ENCODE measurements at regions not wholly inside any gene's neighbourhood (a gene's known extent, or its start where the extent isn't known, plus 50 kb on each side); places are given as distances from the start of the nearest gene placed in this dataset.

- Histone ChIP-seq H3K9me3 (no peaks in the 10 kb centered on the region), H3K4me1 (ENCODE audit: control insufficient read depth in 1 of 2, low read depth in 2 of 2) (peaks cover 0 to 2% of the 10 kb centered on the region in 2 donors), H3K36me3 (no peaks in the 10 kb centered on the region), H3K27me3 (replicated peaks; ENCODE audit: insufficient read depth) (no peaks in the 10 kb centered on the region), H3K27ac (no peak overlapping the region), H3K4me3 (no peak overlapping the region)
- no peak for TF ChIP-seq CTCF (IDR thresholded peaks at IDR 0.05)
- DNase-seq (ENCODE audit: low spot score) (no peak), ATAC-seq (ENCODE audit: insufficient number of reproducible peaks, low FRiP score, low read depth) (no peak)
These were observed 53.6 kb upstream of the DPT start for GRCh38 chr1:168782559-168783116.

- Histone ChIP-seq H3K4me1 (ENCODE audit: control insufficient read depth in 1 of 2, low read depth in 2 of 2) (peaks cover 0 to 2% of the 10 kb centered on the region in 2 donors), H3K9me3 (no peaks in the 10 kb centered on the region), H3K36me3 (no peaks in the 10 kb centered on the region), H3K27ac (no peak overlapping the region), H3K4me3 (no peak overlapping the region), H3K27me3 (replicated peaks; ENCODE audit: insufficient read depth) (no peaks in the 10 kb centered on the region)
- no peak for DNase-seq (ENCODE audit: low spot score)
- ATAC-seq (ENCODE audit: insufficient number of reproducible peaks, low FRiP score, low read depth) = no peak
- TF ChIP-seq CTCF (IDR thresholded peaks at IDR 0.05) = no peak
These were observed 54.6 kb upstream of the DPT start for GRCh38 chr1:168783458-168784210.

GRCh38 chr1:168786476-168787330 is 57.7 kb upstream of the DPT start:
- Histone ChIP-seq H3K36me3 (no peaks in the 10 kb centered on the region), H3K4me3 (no peak overlapping the region), H3K9me3 (no peaks in the 10 kb centered on the region), H3K27me3 (replicated peaks; ENCODE audit: insufficient read depth) (no peaks in the 10 kb centered on the region), H3K27ac (no peak overlapping the region), H3K4me1 (ENCODE audit: control insufficient read depth in 1 of 2, low read depth in 2 of 2) (peaks cover 0 to 2% of the 10 kb centered on the region in 2 donors)
- ATAC-seq (ENCODE audit: insufficient number of reproducible peaks, low FRiP score, low read depth) (no peak), DNase-seq (ENCODE audit: low spot score) (no peak)
- no peak for TF ChIP-seq CTCF (IDR thresholded peaks at IDR 0.05)

GRCh38 chr1:168788258-168788657 is 59.3 kb upstream of the DPT start:
- no peak for TF ChIP-seq CTCF (IDR thresholded peaks at IDR 0.05)
- no peak overlapping the region for H3K4me3 ChIP-seq
- no peak for ATAC-seq (ENCODE audit: insufficient number of reproducible peaks, low FRiP score, low read depth)

GRCh38 chr1:168789501-168789900 is 60.5 kb upstream of the DPT start:
- no peak for TF ChIP-seq CTCF (IDR thresholded peaks at IDR 0.05)
- Histone ChIP-seq H3K27ac (no peak overlapping the region), H3K27me3 (replicated peaks; ENCODE audit: insufficient read depth) (no peaks in the 10 kb centered on the region), H3K4me3 (no peak overlapping the region), H3K36me3 (no peaks in the 10 kb centered on the region), H3K4me1 (ENCODE audit: control insufficient read depth in 1 of 2, low read depth in 2 of 2) (no peaks in the 10 kb centered on the region), H3K9me3 (no peaks in the 10 kb centered on the region)
- DNase-seq (ENCODE audit: low spot score) (no peak), ATAC-seq (ENCODE audit: insufficient number of reproducible peaks, low FRiP score, low read depth) (no peak)

More at GRCh38 chr1:168788258-168788657, 59.3 kb upstream of the DPT start:
- DNase-seq (ENCODE audit: low spot score) = no peak
- Histone ChIP-seq H3K27me3 (replicated peaks; ENCODE audit: insufficient read depth) (no peaks in the 10 kb centered on the region), H3K9me3 (no peaks in the 10 kb centered on the region), H3K27ac (no peak overlapping the region), H3K36me3 (no peaks in the 10 kb centered on the region), H3K4me1 (ENCODE audit: control insufficient read depth in 1 of 2, low read depth in 2 of 2) (peaks cover 0 to 2% of the 10 kb centered on the region in 2 donors)

All from thoracic aorta (tissue), 2 donors.